Uterus (tissue), 2 donors: ENCODE measurements at regions not wholly inside any gene's neighbourhood (a gene's known extent, or its start where the extent isn't known, plus 50 kb on each side); places are given as distances from the start of the nearest gene placed in this dataset.

Experiments
- CTCF ChIP-seq, 4 experiments: fragments of 200-600 bp in 2 of 4; fragments of 450-650 bp in 2 of 4; sonication (generic) in 2 of 4; IDR thresholded peaks; one replicate each; pipeline ENCODE4 v1.5.1; 2016 to 2019; ENCODE audit warnings: antibody characterized with exemption in 4 of 4, mild to moderate bottlenecking in 2 of 4, moderate library complexity in 1 of 4
- POLR2A ChIP-seq, 2 donors: fragments of 450-650 bp; IDR thresholded peaks; one replicate each; pipeline ENCODE4 v1.6.1; 2016; ENCODE audit warnings: antibody characterized with exemption in 2 of 2, mild to moderate bottlenecking in 1 of 2, moderate library complexity in 1 of 2

GRCh38 chr3:35562141-35562540, 77.2 kb upstream of the ARPP21 start:
- no peak for TF ChIP-seq CTCF (IDR thresholded peaks at IDR 0.05)
- TF ChIP-seq POLR2A (IDR thresholded peaks at IDR 0.05): no peak
